Caco-2 (cell line): ENCODE measurements at regions not wholly inside any gene's neighbourhood (a gene's known extent, or its start where the extent isn't known, plus 50 kb on each side); places are given as distances from the start of the nearest gene placed in this dataset.

Source experiments
- BruUV-seq: library from RNA; stranded (reverse); fragments of 400-500 nt; replicated peaks from 2 replicates; lab custom pipeline; 2021; lab: Mats Ljungman, UMichigan
- CTCF ChIA-PET: fragments of 300-600 bp; sonication (Branson Sonifier 250); formaldehyde crosslinking; loops from one replicate; lab custom pipeline; 2022; ENCODE audit warnings: antibody characterized with exemption; lab: Charles Lee
- POLR2A ChIA-PET: fragments of 300-600 bp; sonication (Branson Sonifier 250); formaldehyde crosslinking; loops from one replicate; lab custom pipeline; 2022; ENCODE audit warnings: antibody characterized with exemption; lab: Charles Lee
- DNase-seq, 2 experiments: peaks; one replicate each; pipeline versions ENCODE4 v3.0.0 to v3.0.0-alpha.2; 2020 to 2022
- H3K27me3 ChIP-seq: replicated peaks from 2 replicates; pipeline ENCODE4 v1.6.0; 2011; ENCODE audit warnings: low read length; ENCODE audit not compliant: control insufficient read depth, insufficient read depth
- H3K36me3 ChIP-seq: 2 replicates; pipeline ENCODE4 v1.5.1; 2011; ENCODE audit warnings: low read length; ENCODE audit not compliant: control insufficient read depth, insufficient read depth
- H3K4me1 ChIP-seq: fragments of 250-450 bp; sonication (Bioruptor Pico); 2 replicates; pipeline ENCODE4 v1.5.1; 2020; ENCODE audit warnings: mild to moderate bottlenecking
- H3K4me3 ChIP-seq: 2 replicates; pipeline ENCODE4 v1.5.1; 2011; ENCODE audit warnings: low read depth, mild to moderate bottlenecking, control low read depth, low read length
- H3K9me3 ChIP-seq: fragments of 250-450 bp; sonication (Bioruptor Pico); 2 replicates; pipeline ENCODE4 v1.5.1; 2020; ENCODE audit warnings: mild to moderate bottlenecking, moderate library complexity
- H3K27ac Mint-ChIP-seq: one replicate; pipeline ENCODE4 v1.8.0; 2022; ENCODE audit warnings: mixed read lengths; ENCODE audit not compliant: unreplicated experiment
- H3K27me3 Mint-ChIP-seq: one replicate; pipeline ENCODE4 v1.8.0; 2022; ENCODE audit warnings: mixed read lengths; ENCODE audit not compliant: insufficient read depth, unreplicated experiment
- H3K36me3 Mint-ChIP-seq: one replicate; pipeline ENCODE4 v1.8.0; 2022; ENCODE audit warnings: mild to moderate bottlenecking, mixed read lengths; ENCODE audit not compliant: insufficient read depth, unreplicated experiment
- H3K4me1 Mint-ChIP-seq: one replicate; pipeline ENCODE4 v1.8.0; 2022; ENCODE audit warnings: low read depth, mixed read lengths; ENCODE audit not compliant: unreplicated experiment
- H3K4me3 Mint-ChIP-seq: one replicate; pipeline ENCODE4 v1.8.0; 2022; ENCODE audit warnings: mild to moderate bottlenecking, moderate library complexity, mixed read lengths; ENCODE audit not compliant: unreplicated experiment
- H3K9me3 Mint-ChIP-seq: one replicate; pipeline ENCODE4 v1.8.0; 2022; ENCODE audit warnings: mixed read lengths; ENCODE audit not compliant: unreplicated experiment
- intact Hi-C: fragments of 100-400 bp; cut with micrococcal nuclease; formaldehyde crosslinking; loops from one replicate; pipeline ENCODE4 v1.10.0; 2022; ENCODE audit not compliant: unreplicated experiment
- TF ChIP-seq, protein P1 (sequence below), 2 experiments: fragments of 200-600 bp in 1 of 2; IDR thresholded peaks; 1 replicate in 1 of 2; 2 replicates in 1 of 2; pipeline versions ENCODE4 v1.5.1 to v1.8.0; 2011 to 2022; ENCODE audit warnings: antibody characterized with exemption in 1 of 2, control low read depth in 1 of 2, inconsistent platforms in 1 of 2, low read depth in 1 of 2, low read length in 1 of 2, mild to moderate bottlenecking in 1 of 2, moderate library complexity in 1 of 2; ENCODE audit not compliant: insufficient read depth in 1 of 2, severe bottlenecking in 1 of 2, unreplicated experiment in 1 of 2

- Mint-ChIP-seq H3K4me3 (no peak overlapping the region), H3K36me3 (no peaks in the 10 kb centered on the region), H3K27ac (no peak overlapping the region), H3K4me1 (no peaks in the 10 kb centered on the region), H3K9me3 (no peaks in the 10 kb centered on the region), H3K27me3 (no peaks in the 10 kb centered on the region)
- Histone ChIP-seq H3K36me3 (no peaks in the 10 kb centered on the region), H3K4me3 (no peak overlapping the region), H3K9me3 (no peaks in the 10 kb centered on the region), H3K27me3 (no peaks in the 10 kb centered on the region), H3K4me1 (no peaks in the 10 kb centered on the region)
- ChIA-PET POLR2A (no interaction called here), CTCF (no interaction called here)
- no peak for DNase-seq
- TF ChIP-seq, protein P1, sequence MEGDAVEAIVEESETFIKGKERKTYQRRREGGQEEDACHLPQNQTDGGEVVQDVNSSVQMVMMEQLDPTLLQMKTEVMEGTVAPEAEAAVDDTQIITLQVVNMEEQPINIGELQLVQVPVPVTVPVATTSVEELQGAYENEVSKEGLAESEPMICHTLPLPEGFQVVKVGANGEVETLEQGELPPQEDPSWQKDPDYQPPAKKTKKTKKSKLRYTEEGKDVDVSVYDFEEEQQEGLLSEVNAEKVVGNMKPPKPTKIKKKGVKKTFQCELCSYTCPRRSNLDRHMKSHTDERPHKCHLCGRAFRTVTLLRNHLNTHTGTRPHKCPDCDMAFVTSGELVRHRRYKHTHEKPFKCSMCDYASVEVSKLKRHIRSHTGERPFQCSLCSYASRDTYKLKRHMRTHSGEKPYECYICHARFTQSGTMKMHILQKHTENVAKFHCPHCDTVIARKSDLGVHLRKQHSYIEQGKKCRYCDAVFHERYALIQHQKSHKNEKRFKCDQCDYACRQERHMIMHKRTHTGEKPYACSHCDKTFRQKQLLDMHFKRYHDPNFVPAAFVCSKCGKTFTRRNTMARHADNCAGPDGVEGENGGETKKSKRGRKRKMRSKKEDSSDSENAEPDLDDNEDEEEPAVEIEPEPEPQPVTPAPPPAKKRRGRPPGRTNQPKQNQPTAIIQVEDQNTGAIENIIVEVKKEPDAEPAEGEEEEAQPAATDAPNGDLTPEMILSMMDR (IDR thresholded peaks at IDR 0.05; ENCODE audit: insufficient read depth in 1 of 2, low read depth in 1 of 2, low read length in 1 of 2, severe bottlenecking in 1 of 2, unreplicated experiment in 1 of 2): no peak
- BruUV-seq: no TSS peak
- intact Hi-C loops: no loop called here
Measured at GRCh38 chr2:146912536-146912935, 932.3 kb upstream of the ACVR2A start.

- H3K27me3 Mint-ChIP-seq: no peaks in the 10 kb centered on the region
- no peaks in the 10 kb centered on the region for H3K9me3 Mint-ChIP-seq
- Histone ChIP-seq H3K9me3 (no peaks in the 10 kb centered on the region), H3K27me3 (no peaks in the 10 kb centered on the region), H3K36me3 (no peaks in the 10 kb centered on the region), H3K4me1 (no peaks in the 10 kb centered on the region), H3K4me3 (no peak overlapping the region)
- DNase-seq: no peak
- ChIA-PET POLR2A (no interaction called here), CTCF (no interaction called here)
- no peak overlapping the region for H3K27ac Mint-ChIP-seq
- no peaks in the 10 kb centered on the region for H3K36me3 Mint-ChIP-seq
- no peaks in the 10 kb centered on the region for H3K4me1 Mint-ChIP-seq
- TF ChIP-seq, protein P1 (IDR thresholded peaks at IDR 0.05; ENCODE audit: insufficient read depth in 1 of 2, low read depth in 1 of 2, low read length in 1 of 2, severe bottlenecking in 1 of 2, unreplicated experiment in 1 of 2): no peak
- intact Hi-C loops: no loop called here
- BruUV-seq: no TSS peak
- H3K4me3 Mint-ChIP-seq: no peak overlapping the region
Measured at GRCh38 chr2:146908776-146909175, 936.1 kb upstream of the ACVR2A start.

DNA sequence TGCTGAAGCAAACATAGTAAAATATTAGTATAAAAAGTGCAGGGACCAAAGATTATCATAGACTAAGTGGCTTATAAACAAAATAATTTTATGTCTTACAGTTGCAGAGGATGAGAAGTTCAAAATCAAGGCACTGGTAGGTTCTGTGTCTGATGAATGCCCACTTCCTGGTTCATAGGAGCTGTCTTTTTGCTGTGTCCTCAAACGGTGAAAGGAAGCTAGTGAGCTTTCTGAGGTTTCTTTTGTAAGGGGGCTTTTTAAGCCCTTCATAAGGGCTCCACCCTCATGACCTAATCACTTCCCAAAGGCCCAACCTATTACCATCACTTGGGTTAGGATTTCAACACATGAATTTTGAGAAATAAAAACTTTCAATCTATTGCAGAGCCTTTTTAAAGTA lies 946.7 kb upstream of the ACVR2A start:
- ChIA-PET POLR2A (no interaction called here), CTCF (no interaction called here)
- H3K4me3 ChIP-seq: no peak overlapping the region
- no peaks in the 10 kb centered on the region for H3K4me1 ChIP-seq
- H3K9me3 ChIP-seq: no peaks in the 10 kb centered on the region
- Mint-ChIP-seq H3K27me3 (peaks cover 5% of the 10 kb centered on the region), H3K27ac (no peak overlapping the region), H3K4me3 (no peak overlapping the region), H3K4me1 (no peaks in the 10 kb centered on the region), H3K9me3 (no peaks in the 10 kb centered on the region), H3K36me3 (no peaks in the 10 kb centered on the region)
- BruUV-seq: no TSS peak
- H3K36me3 ChIP-seq: no peaks in the 10 kb centered on the region
- no peaks in the 10 kb centered on the region for H3K27me3 ChIP-seq
- DNase-seq: no peak
- TF ChIP-seq, protein P1 (IDR thresholded peaks at IDR 0.05; ENCODE audit: insufficient read depth in 1 of 2, low read depth in 1 of 2, low read length in 1 of 2, severe bottlenecking in 1 of 2, unreplicated experiment in 1 of 2): no peak
- intact Hi-C loops: no loop called here
